Endothelial cell of umbilical vein (primary cell): ENCODE measurements at regions not wholly inside any gene's neighbourhood (a gene's known extent, or its start where the extent isn't known, plus 50 kb on each side); places are given as distances from the start of the nearest gene placed in this dataset.

Experiments used
- BruUV-seq: library from RNA; stranded (reverse); fragments of 400-500 nt; replicated peaks from 2 replicates; lab custom pipeline; 2021; lab: Mats Ljungman, UMichigan
- CTCF ChIA-PET: fragments of 300-600, 350-600 bp; sonication (Branson Sonifier 250); formaldehyde crosslinking; loops from one replicate; lab custom pipeline; 2021; ENCODE audit warnings: antibody characterized with exemption, inconsistent platforms; lab: Charles Lee
- POLR2A ChIA-PET: fragments of 300-600, 350-600 bp; sonication (Branson Sonifier 250); formaldehyde crosslinking; loops from one replicate; lab custom pipeline; 2021; ENCODE audit warnings: antibody characterized with exemption, inconsistent platforms; lab: Charles Lee
- DNase-seq: peaks from one replicate; pipeline ENCODE4 v3.0.0-alpha.2; 2011; ENCODE audit warnings: low read depth, low spot score
- FAIRE-seq: peaks from 2 replicates; lab custom pipeline; 2011; peaks lifted over from hg19 to GRCh38; lab: Jason Lieb, UNC
- H2AFZ ChIP-seq: 2 replicates; pipeline ENCODE4 v1.6.0; 2012; ENCODE audit warnings: low read depth, low read length, control low read depth, inconsistent platforms
- H3K27ac ChIP-seq: 2 replicates; pipeline ENCODE4 v1.5.1; 2011; ENCODE audit warnings: low read depth, mild to moderate bottlenecking, control low read depth, low read length, moderate library complexity; ENCODE audit not compliant: insufficient read depth
- H3K27me3 ChIP-seq, 2 experiments: 2 replicates each; pipeline versions ENCODE4 v1.6.0 to v1.6.1; 2011; ENCODE audit warnings: low read length in 2 of 2, mixed read lengths in 1 of 2; ENCODE audit not compliant: control insufficient read depth in 2 of 2, insufficient read depth in 2 of 2
- H3K36me3 ChIP-seq, 2 experiments: 2 replicates in 1 of 2; 3 replicates in 1 of 2; pipeline ENCODE4 v1.5.1; 2011; ENCODE audit warnings: low read length in 2 of 2, mild to moderate bottlenecking in 1 of 2, moderate library complexity in 1 of 2; ENCODE audit not compliant: control insufficient read depth in 2 of 2, insufficient read depth in 2 of 2; ENCODE audit errors: extremely low read depth in 1 of 2
- H3K4me1 ChIP-seq: 3 replicates; pipeline ENCODE4 v1.5.1; 2011; ENCODE audit warnings: mild to moderate bottlenecking, low read length; ENCODE audit not compliant: control insufficient read depth, insufficient read depth; ENCODE audit errors: extremely low read depth
- H3K4me2 ChIP-seq: 2 replicates; pipeline ENCODE4 v1.6.1; 2011; ENCODE audit warnings: low read length, control low read depth, mixed read lengths; ENCODE audit not compliant: insufficient read depth
- H3K4me3 ChIP-seq, 3 experiments: fragments of 200-600 bp in 1 of 3; sonication (generic), shearing (Covaris generic) in 1 of 3; replicated peaks in 1 of 3; 2 replicates each; pipeline ENCODE4 v1.5.1; 2011 to 2016; ENCODE audit warnings: control low read depth in 3 of 3, low read length in 3 of 3, mild to moderate bottlenecking in 2 of 3, inconsistent platforms in 1 of 3, low read depth in 1 of 3, moderate library complexity in 1 of 3; ENCODE audit not compliant: insufficient read depth in 1 of 3
- H3K79me2 ChIP-seq: 2 replicates; pipeline ENCODE4 v1.6.0; 2012; ENCODE audit warnings: low read length, inconsistent platforms; ENCODE audit not compliant: control insufficient read depth, insufficient read depth
- H3K9ac ChIP-seq: replicated peaks from 2 replicates; pipeline ENCODE3; 2011; ENCODE audit warnings: low read length, control low read depth; ENCODE audit not compliant: insufficient read depth; ENCODE audit errors: extremely low read depth
- H3K9me1 ChIP-seq: replicated peaks from 3 replicates; pipeline ENCODE4 v1.6.0; 2011; ENCODE audit warnings: mild to moderate bottlenecking, low read length; ENCODE audit not compliant: control insufficient read depth, insufficient read depth; ENCODE audit errors: extremely low read depth
- H3K9me3 ChIP-seq: replicated peaks from 2 replicates; pipeline ENCODE4 v1.5.1; 2012; ENCODE audit warnings: low read length, inconsistent platforms; ENCODE audit not compliant: control insufficient read depth, insufficient read depth
- H4K20me1 ChIP-seq: replicated peaks from 2 replicates; pipeline ENCODE3; 2011; ENCODE audit warnings: mild to moderate bottlenecking, low read length; ENCODE audit not compliant: control insufficient read depth, insufficient read depth; ENCODE audit errors: extremely low read depth
- EZH2 ChIP-seq: IDR thresholded peaks from 2 replicates; pipeline ENCODE4 v1.6.1; 2012; ENCODE audit warnings: borderline replicate concordance, low read depth, mild to moderate bottlenecking, moderate library complexity, low read length, inconsistent platforms; ENCODE audit not compliant: severe bottlenecking
- FOS ChIP-seq: IDR thresholded peaks from 2 replicates; pipeline ENCODE4 v1.6.1; 2011; ENCODE audit warnings: mild to moderate bottlenecking, low read length, moderate library complexity, borderline replicate concordance; ENCODE audit not compliant: insufficient read depth
- GATA2 ChIP-seq: IDR thresholded peaks from 2 replicates; pipeline ENCODE4 v1.7.0; 2011; ENCODE audit warnings: low read depth, mild to moderate bottlenecking, moderate library complexity, mixed read lengths, low read length; ENCODE audit not compliant: insufficient read length, insufficient read depth
- JUN ChIP-seq: IDR thresholded peaks from 2 replicates; pipeline ENCODE4 v1.6.1; 2011; ENCODE audit warnings: borderline replicate concordance, low read depth; ENCODE audit not compliant: insufficient read length, insufficient read depth
- MAX ChIP-seq: IDR thresholded peaks from 2 replicates; pipeline ENCODE4 v1.6.1; 2011; ENCODE audit not compliant: insufficient read depth, insufficient read length
- MYC ChIP-seq: IDR thresholded peaks from one replicate; pipeline ENCODE4 v1.6.1; 2011; ENCODE audit warnings: mild to moderate bottlenecking, low read depth, low read length
- POLR2AphosphoS5 ChIP-seq: IDR thresholded peaks from 2 replicates; pipeline ENCODE4 v1.6.1; 2012; ENCODE audit warnings: low read depth, mild to moderate bottlenecking, control low read depth, low read length, moderate library complexity; ENCODE audit not compliant: insufficient read depth
- dilution Hi-C: fragments of 300-500 bp; cut with MboI; formaldehyde crosslinking; loops from one replicate; pipeline ENCODE4 v1.15.0; 2019; ENCODE audit warnings: low sequenced_read_pairs; ENCODE audit not compliant: extremely low pct_ligation_motif_present
- intact Hi-C: fragments of 100-400 bp; cut with micrococcal nuclease; formaldehyde crosslinking; loops from one replicate; pipeline ENCODE4 v1.10.0; 2022
- TF ChIP-seq, protein P1 (sequence below), 2 donors: IDR thresholded peaks; 1 replicate in 1 of 2; 2 replicates in 1 of 2; pipeline ENCODE4 v1.5.1; 2011; ENCODE audit warnings: low read length in 2 of 2, mild to moderate bottlenecking in 2 of 2, moderate library complexity in 2 of 2, control low read depth in 1 of 2, inconsistent platforms in 1 of 2, low read depth in 1 of 2; ENCODE audit not compliant: insufficient read depth in 1 of 2; ENCODE audit errors: extremely low read depth in 1 of 2

- H3K36me3 ChIP-seq = no peaks in the 10 kb centered on the region
- no peaks in the 10 kb centered on the region for H3K9me1 ChIP-seq
- no peaks in the 10 kb centered on the region for H3K27me3 ChIP-seq
- dilution Hi-C loops = no loop called here
- H2AFZ ChIP-seq = no peak overlapping the region
- ChIA-PET CTCF (interaction anchor here (0.9 to 1.4 kb wide), 4 partner anchors 9 to 81 kb away, joined by 3 to 4 read pairs (median 3); no protein-coding TSS in a partner anchor), POLR2A (no interaction called here)
- DNase-seq (no peak), FAIRE-seq (no peak)
- no peaks in the 10 kb centered on the region for H3K4me1 ChIP-seq
- no TSS peak for BruUV-seq
- H3K9me3 ChIP-seq = no peaks in the 10 kb centered on the region
- no peak overlapping the region for H3K4me2 ChIP-seq
- no peak overlapping the region for H3K4me3 ChIP-seq
- H3K79me2 ChIP-seq = no peaks in the 10 kb centered on the region
- no peak for TF ChIP-seq GATA2
- TF ChIP-seq, protein P1, sequence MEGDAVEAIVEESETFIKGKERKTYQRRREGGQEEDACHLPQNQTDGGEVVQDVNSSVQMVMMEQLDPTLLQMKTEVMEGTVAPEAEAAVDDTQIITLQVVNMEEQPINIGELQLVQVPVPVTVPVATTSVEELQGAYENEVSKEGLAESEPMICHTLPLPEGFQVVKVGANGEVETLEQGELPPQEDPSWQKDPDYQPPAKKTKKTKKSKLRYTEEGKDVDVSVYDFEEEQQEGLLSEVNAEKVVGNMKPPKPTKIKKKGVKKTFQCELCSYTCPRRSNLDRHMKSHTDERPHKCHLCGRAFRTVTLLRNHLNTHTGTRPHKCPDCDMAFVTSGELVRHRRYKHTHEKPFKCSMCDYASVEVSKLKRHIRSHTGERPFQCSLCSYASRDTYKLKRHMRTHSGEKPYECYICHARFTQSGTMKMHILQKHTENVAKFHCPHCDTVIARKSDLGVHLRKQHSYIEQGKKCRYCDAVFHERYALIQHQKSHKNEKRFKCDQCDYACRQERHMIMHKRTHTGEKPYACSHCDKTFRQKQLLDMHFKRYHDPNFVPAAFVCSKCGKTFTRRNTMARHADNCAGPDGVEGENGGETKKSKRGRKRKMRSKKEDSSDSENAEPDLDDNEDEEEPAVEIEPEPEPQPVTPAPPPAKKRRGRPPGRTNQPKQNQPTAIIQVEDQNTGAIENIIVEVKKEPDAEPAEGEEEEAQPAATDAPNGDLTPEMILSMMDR (IDR thresholded peaks at IDR 0.05; ENCODE audit: extremely low read depth in 1 of 2, insufficient read depth in 1 of 2, low read depth in 1 of 2, low read length in 2 of 2) = no peak
- TF ChIP-seq POLR2AphosphoS5 = no peak
- no peak for TF ChIP-seq MAX
- no peak for TF ChIP-seq EZH2
- no peak for TF ChIP-seq MYC
- no peak for TF ChIP-seq JUN
- TF ChIP-seq FOS = no peak
- no peak overlapping the region for H3K9ac ChIP-seq
- no peaks in the 10 kb centered on the region for H4K20me1 ChIP-seq
- H3K27ac ChIP-seq = no peak overlapping the region
- intact Hi-C loops = no loop called here
These were observed 149.7 kb downstream of the AEBP2 start for GRCh38 chr12:19588951-19589350.
